GM19395 (cell line): ENCODE measurements at regions not wholly inside any gene's neighbourhood (a gene's known extent, or its start where the extent isn't known, plus 50 kb on each side); places are given as distances from the start of the nearest gene placed in this dataset.

Source experiments
- ATAC-seq: cut with Tn5 transposase; IDR thresholded peaks from one replicate; pipeline ENCODE4 v1.9.1; 2021; ENCODE audit warnings: mild to moderate bottlenecking, moderate library complexity; ENCODE audit not compliant: unreplicated experiment

GRCh38 chr3:24830230-24831152, 335.8 kb upstream of the THRB start:
- ATAC-seq = no peak

GRCh38 chr3:24831221-24831620, 336.6 kb upstream of the THRB start:
- no peak for ATAC-seq

- ATAC-seq = no peak
Observed at GRCh38 chr3:24832891-24833290, 338.2 kb upstream of the THRB start.

GRCh38 chr3:24834442-24834841, 339.8 kb upstream of the THRB start:
- ATAC-seq = no peak

GRCh38 chr3:24835510-24835909, 340.9 kb upstream of the THRB start:
- no peak for ATAC-seq

GRCh38 chr3:24837601-24838000, 343.0 kb upstream of the THRB start:
- peak; percentile 48 for ATAC-seq

- no peak for ATAC-seq
Observed at GRCh38 chr3:24838533-24838932, 343.9 kb upstream of the THRB start.

- ATAC-seq = no peak
Observed at GRCh38 chr3:24843955-24844354, 349.3 kb upstream of the THRB start.

- ATAC-seq = no peak
Observed at GRCh38 chr3:24845524-24846155, 351.0 kb upstream of the THRB start.

GRCh38 chr3:24846286-24846860, 351.7 kb upstream of the THRB start:
- no peak for ATAC-seq

- ATAC-seq = no peak
Observed at GRCh38 chr3:24850245-24850644, 355.6 kb upstream of the THRB start.

GRCh38 chr3:24853685-24854490, 359.2 kb upstream of the THRB start:
- ATAC-seq = no peak

- no peak for ATAC-seq
Observed at GRCh38 chr3:24854748-24855147, 360.1 kb upstream of the THRB start.

- no peak for ATAC-seq
Observed at GRCh38 chr3:24857945-24858344, 363.3 kb upstream of the THRB start.

GRCh38 chr3:24863215-24863614, 368.6 kb upstream of the THRB start:
- ATAC-seq = no peak

- no peak for ATAC-seq
Observed at GRCh38 chr3:24867783-24868182, 373.1 kb upstream of the THRB start.

- ATAC-seq = no peak
Observed at GRCh38 chr3:24881239-24881638, 386.6 kb upstream of the THRB start.

GRCh38 chr3:24886501-24886900, 391.9 kb upstream of the THRB start:
- no peak for ATAC-seq

- ATAC-seq = no peak
Observed at GRCh38 chr3:24890012-24890411, 395.4 kb upstream of the THRB start.

GRCh38 chr3:24899373-24899772, 404.7 kb upstream of the THRB start:
- ATAC-seq = no peak
